HepG2 (cell line): ENCODE measurements at regions not wholly inside any gene's neighbourhood (a gene's known extent, or its start where the extent isn't known, plus 50 kb on each side); places are given as distances from the start of the nearest gene placed in this dataset.
"Not testable (repeated sequence)": the region's sequence is repeated elsewhere in the genome, so short reads cannot be mapped to it uniquely, and the experiment has no call there.

Source experiments
- ATAC-seq: fragments of 200-7000 bp; cut with Tn5 transposase; 3 replicates; pipeline ENCODE4 v1.9.1; 2020; ENCODE audit warnings: mild to moderate bottlenecking, moderate library complexity
- BruUV-seq: library from RNA; stranded (reverse); fragments of 400-500 nt; replicated peaks from 2 replicates; lab custom pipeline; 2021; lab: Mats Ljungman, UMichigan
- CTCF ChIA-PET: fragments of 300-600 bp; formaldehyde crosslinking; extraction: SDS; loops from one replicate; lab custom pipeline; 2021; ENCODE audit warnings: low total read pairs, inconsistent platforms, low intra/inter-chr PET ratio; lab: Yijun Ruan, JAX
- POLR2A ChIA-PET: fragments of 350-600 bp; sonication (Branson Sonifier 250); formaldehyde crosslinking; loops from one replicate; lab custom pipeline; 2020; ENCODE audit warnings: antibody characterized with exemption, inconsistent platforms; lab: Yijun Ruan, JAX
- DNase-seq: peaks from one replicate; pipeline ENCODE4 v3.0.0-alpha.2; 2015; ENCODE audit warnings: low spot score
- FAIRE-seq: peaks from 3 replicates; lab custom pipeline; 2011; peaks lifted over from hg19 to GRCh38; lab: Jason Lieb, UNC
- H2AFZ ChIP-seq: one replicate; pipeline ENCODE4 v1.6.1; 2011; ENCODE audit warnings: low read length, inconsistent platforms
- H3K27ac ChIP-seq: fragments of 300-600 bp; 3 replicates; pipeline ENCODE4 v1.8.0; 2011; ENCODE audit warnings: mixed run types, mild to moderate bottlenecking, mixed read lengths, low read length, inconsistent platforms; ENCODE audit not compliant: insufficient read depth; ENCODE audit errors: extremely low read length
- H3K27me3 ChIP-seq, 2 experiments: fragments of 200-600 bp in 1 of 2; 2 replicates in 1 of 2; 3 replicates in 1 of 2; pipeline versions ENCODE4 v1.6.0 to v1.8.0; 2011; ENCODE audit warnings: low read length in 2 of 2, mild to moderate bottlenecking in 2 of 2, moderate library complexity in 2 of 2, inconsistent platforms in 1 of 2; ENCODE audit not compliant: insufficient read depth in 2 of 2, control insufficient read depth in 1 of 2
- H3K36me3 ChIP-seq, 2 experiments: fragments of 200-600 bp in 1 of 2; replicated peaks in 1 of 2; 2 replicates in 1 of 2; 3 replicates in 1 of 2; pipeline versions ENCODE4 v1.5.1 to v1.8.0; 2011; ENCODE audit warnings: low read length in 2 of 2, inconsistent platforms in 1 of 2; ENCODE audit not compliant: insufficient read depth in 2 of 2, control insufficient read depth in 1 of 2
- H3K4me1 ChIP-seq: 2 replicates; pipeline ENCODE4 v1.5.1; 2012; ENCODE audit warnings: low read length, inconsistent platforms; ENCODE audit not compliant: insufficient read depth
- H3K4me2 ChIP-seq: 2 replicates; pipeline ENCODE4 v1.6.0; 2011; ENCODE audit warnings: low read depth, low read length, inconsistent platforms
- H3K4me3 ChIP-seq, 3 experiments: fragments of 200-600 bp in 1 of 3; sonication (generic), shearing (Covaris generic) in 1 of 3; replicated peaks in 1 of 3; 2 replicates each; pipeline ENCODE4 v1.5.1; 2011 to 2016; ENCODE audit warnings: low read length in 3 of 3, inconsistent platforms in 2 of 3, low read depth in 2 of 3, mild to moderate bottlenecking in 2 of 3, control low read depth in 1 of 3, mixed read lengths in 1 of 3; ENCODE audit not compliant: insufficient read depth in 1 of 3
- H3K79me2 ChIP-seq: one replicate; pipeline ENCODE4 v1.6.1; 2011; ENCODE audit warnings: low read length, inconsistent platforms; ENCODE audit not compliant: insufficient read depth
- H3K9ac ChIP-seq: 2 replicates; pipeline ENCODE4 v1.6.0; 2011; ENCODE audit warnings: mild to moderate bottlenecking, low read depth, low read length, inconsistent platforms; ENCODE audit not compliant: insufficient read depth
- H3K9me3 ChIP-seq: 2 replicates; pipeline ENCODE4 v1.5.1; 2012; ENCODE audit warnings: mild to moderate bottlenecking, low read length
- H4K20me1 ChIP-seq: 2 replicates; pipeline ENCODE4 v1.6.0; 2011; ENCODE audit warnings: inconsistent platforms, mild to moderate bottlenecking, low read length, moderate library complexity; ENCODE audit not compliant: insufficient read depth
- HDAC1 ChIP-seq: sonication (generic); formaldehyde crosslinking; IDR thresholded peaks from 2 replicates; pipeline ENCODE4 v1.5.1; 2020; ENCODE audit warnings: mild to moderate bottlenecking, missing genetic modification reagents
- HOXA7 ChIP-seq: sonication (generic); formaldehyde crosslinking; IDR thresholded peaks from 2 replicates; pipeline ENCODE4 v1.8.1; 2022; ENCODE audit warnings: mild to moderate bottlenecking, missing genetic modification reagents, moderate library complexity
- KMT2B ChIP-seq: IDR thresholded peaks from 2 replicates; pipeline ENCODE4 v1.6.1; 2016; ENCODE audit warnings: missing genetic modification reagents, missing compliant biosample characterization
- MEF2D ChIP-seq: sonication (generic); formaldehyde crosslinking; IDR thresholded peaks from 2 replicates; pipeline ENCODE4 v1.5.1; 2020; ENCODE audit warnings: mild to moderate bottlenecking, missing genetic modification reagents
- RFXANK ChIP-seq: IDR thresholded peaks from 2 replicates; pipeline ENCODE4 v1.6.1; 2016
- ZMYM3 ChIP-seq: sonication (generic); formaldehyde crosslinking; IDR thresholded peaks from 2 replicates; pipeline ENCODE4 v1.5.1; 2020; ENCODE audit warnings: mild to moderate bottlenecking, missing genetic modification reagents
- ZNF460 ChIP-seq: sonication (generic); formaldehyde crosslinking; IDR thresholded peaks from 2 replicates; pipeline ENCODE4 v1.5.1; 2020; ENCODE audit warnings: missing genetic modification reagents, mild to moderate bottlenecking, borderline replicate concordance
- WGBS: methylation state at CpG from one replicate; pipeline ENCODE4 v1.1.6; 2017; ENCODE audit warnings: low lambda C conversion rate; 5-methylcytosine and 5-hydroxymethylcytosine counted together
- in situ Hi-C: cut with HindIII; loops from 2 replicates; pipeline ENCODE4 v1.10.0; 2017; ENCODE audit warnings: low pct_unique_long_range_greater_than_20kb; ENCODE audit not compliant: extremely low pct_ligation_motif_present
- intact Hi-C: fragments of 100-400 bp; cut with micrococcal nuclease; formaldehyde crosslinking; loops from one replicate; pipeline ENCODE4 v1.10.0; 2022; ENCODE audit not compliant: unreplicated experiment
- TF ChIP-seq, protein P1 (sequence below): sonication (generic); formaldehyde crosslinking; IDR thresholded peaks from 2 replicates; pipeline ENCODE4 v1.4.0; 2020; ENCODE audit warnings: missing genetic modification reagents
- TF ChIP-seq, protein P2 (sequence below): IDR thresholded peaks from 2 replicates; pipeline ENCODE4 v1.6.1; 2016; ENCODE audit warnings: mild to moderate bottlenecking
- TF ChIP-seq, protein P3 (sequence below): sonication (generic); formaldehyde crosslinking; IDR thresholded peaks from 2 replicates; pipeline ENCODE4 v1.4.0; 2020; ENCODE audit warnings: missing genetic modification reagents

DNA sequence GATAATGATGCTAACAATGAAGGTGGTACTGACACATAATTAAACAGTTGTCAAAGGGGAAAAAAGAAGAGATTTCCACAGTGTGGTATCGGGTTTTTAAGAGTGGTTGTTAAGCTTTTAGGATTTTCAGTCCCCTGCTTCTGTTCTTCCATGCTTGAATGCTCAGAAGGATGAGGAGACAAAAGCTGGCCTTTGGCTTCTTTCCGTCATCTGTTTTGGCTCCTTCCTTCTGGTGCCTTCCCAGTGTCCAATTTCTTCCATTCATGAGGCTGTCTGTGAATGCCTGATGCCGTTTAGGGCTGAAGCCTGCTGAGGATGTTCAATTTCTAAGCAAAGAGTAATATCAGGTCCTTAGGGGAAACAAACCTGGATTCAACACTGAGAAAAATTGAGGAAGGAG, 179.6 kb upstream of the GLRA1 start:
- H4K20me1 ChIP-seq: no peaks in the 10 kb centered on the region
- ATAC-seq (no peak), FAIRE-seq (no peak), DNase-seq (no peak)
- no peaks in the 10 kb centered on the region for H3K27me3 ChIP-seq
- WGBS: 16% methylated on average over 3 of the region's 3 CpGs
- no peaks in the 10 kb centered on the region for H3K36me3 ChIP-seq
- H2AFZ ChIP-seq: no peak overlapping the region
- no peak for TF ChIP-seq ZMYM3
- no peak for TF ChIP-seq KMT2B (CRISPR knock-in tag)
- TF ChIP-seq, protein P1, sequence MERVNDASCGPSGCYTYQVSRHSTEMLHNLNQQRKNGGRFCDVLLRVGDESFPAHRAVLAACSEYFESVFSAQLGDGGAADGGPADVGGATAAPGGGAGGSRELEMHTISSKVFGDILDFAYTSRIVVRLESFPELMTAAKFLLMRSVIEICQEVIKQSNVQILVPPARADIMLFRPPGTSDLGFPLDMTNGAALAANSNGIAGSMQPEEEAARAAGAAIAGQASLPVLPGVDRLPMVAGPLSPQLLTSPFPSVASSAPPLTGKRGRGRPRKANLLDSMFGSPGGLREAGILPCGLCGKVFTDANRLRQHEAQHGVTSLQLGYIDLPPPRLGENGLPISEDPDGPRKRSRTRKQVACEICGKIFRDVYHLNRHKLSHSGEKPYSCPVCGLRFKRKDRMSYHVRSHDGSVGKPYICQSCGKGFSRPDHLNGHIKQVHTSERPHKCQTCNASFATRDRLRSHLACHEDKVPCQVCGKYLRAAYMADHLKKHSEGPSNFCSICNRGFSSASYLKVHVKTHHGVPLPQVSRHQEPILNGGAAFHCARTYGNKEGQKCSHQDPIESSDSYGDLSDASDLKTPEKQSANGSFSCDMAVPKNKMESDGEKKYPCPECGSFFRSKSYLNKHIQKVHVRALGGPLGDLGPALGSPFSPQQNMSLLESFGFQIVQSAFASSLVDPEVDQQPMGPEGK: no peak
- no peak for TF ChIP-seq HDAC1
- no peak for TF ChIP-seq ZNF460 (CRISPR knock-in tag)
- no peak for TF ChIP-seq HOXA7
- TF ChIP-seq, protein P2, sequence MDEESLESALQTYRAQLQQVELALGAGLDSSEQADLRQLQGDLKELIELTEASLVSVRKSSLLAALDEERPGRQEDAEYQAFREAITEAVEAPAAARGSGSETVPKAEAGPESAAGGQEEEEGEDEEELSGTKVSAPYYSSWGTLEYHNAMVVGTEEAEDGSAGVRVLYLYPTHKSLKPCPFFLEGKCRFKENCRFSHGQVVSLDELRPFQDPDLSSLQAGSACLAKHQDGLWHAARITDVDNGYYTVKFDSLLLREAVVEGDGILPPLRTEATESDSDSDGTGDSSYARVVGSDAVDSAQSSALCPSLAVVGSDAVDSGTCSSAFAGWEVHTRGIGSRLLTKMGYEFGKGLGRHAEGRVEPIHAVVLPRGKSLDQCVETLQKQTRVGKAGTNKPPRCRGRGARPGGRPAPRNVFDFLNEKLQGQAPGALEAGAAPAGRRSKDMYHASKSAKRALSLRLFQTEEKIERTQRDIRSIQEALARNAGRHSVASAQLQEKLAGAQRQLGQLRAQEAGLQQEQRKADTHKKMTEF (CRISPR knock-in tag): no peak
- TF ChIP-seq RFXANK: no peak
- TF ChIP-seq, protein P3, sequence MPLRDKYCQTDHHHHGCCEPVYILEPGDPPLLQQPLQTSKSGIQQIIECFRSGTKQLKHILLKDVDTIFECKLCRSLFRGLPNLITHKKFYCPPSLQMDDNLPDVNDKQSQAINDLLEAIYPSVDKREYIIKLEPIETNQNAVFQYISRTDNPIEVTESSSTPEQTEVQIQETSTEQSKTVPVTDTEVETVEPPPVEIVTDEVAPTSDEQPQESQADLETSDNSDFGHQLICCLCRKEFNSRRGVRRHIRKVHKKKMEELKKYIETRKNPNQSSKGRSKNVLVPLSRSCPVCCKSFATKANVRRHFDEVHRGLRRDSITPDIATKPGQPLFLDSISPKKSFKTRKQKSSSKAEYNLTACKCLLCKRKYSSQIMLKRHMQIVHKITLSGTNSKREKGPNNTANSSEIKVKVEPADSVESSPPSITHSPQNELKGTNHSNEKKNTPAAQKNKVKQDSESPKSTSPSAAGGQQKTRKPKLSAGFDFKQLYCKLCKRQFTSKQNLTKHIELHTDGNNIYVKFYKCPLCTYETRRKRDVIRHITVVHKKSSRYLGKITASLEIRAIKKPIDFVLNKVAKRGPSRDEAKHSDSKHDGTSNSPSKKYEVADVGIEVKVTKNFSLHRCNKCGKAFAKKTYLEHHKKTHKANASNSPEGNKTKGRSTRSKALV (CRISPR knock-in tag): no peak
- TF ChIP-seq MEF2D (CRISPR knock-in tag): no peak
- H3K4me2 ChIP-seq: no peak overlapping the region
- in situ Hi-C loops: no loop called here
- H3K79me2 ChIP-seq: no peaks in the 10 kb centered on the region
- ChIA-PET CTCF (no interaction called here), POLR2A (no interaction called here)
- no peaks in the 10 kb centered on the region for H3K9me3 ChIP-seq
- H3K9ac ChIP-seq: no peak overlapping the region
- no peaks in the 10 kb centered on the region for H3K4me1 ChIP-seq
- no peak overlapping the region for H3K4me3 ChIP-seq
- H3K27ac ChIP-seq: no peak overlapping the region
- BruUV-seq: no TSS peak
- intact Hi-C loops: no loop called here

DNA sequence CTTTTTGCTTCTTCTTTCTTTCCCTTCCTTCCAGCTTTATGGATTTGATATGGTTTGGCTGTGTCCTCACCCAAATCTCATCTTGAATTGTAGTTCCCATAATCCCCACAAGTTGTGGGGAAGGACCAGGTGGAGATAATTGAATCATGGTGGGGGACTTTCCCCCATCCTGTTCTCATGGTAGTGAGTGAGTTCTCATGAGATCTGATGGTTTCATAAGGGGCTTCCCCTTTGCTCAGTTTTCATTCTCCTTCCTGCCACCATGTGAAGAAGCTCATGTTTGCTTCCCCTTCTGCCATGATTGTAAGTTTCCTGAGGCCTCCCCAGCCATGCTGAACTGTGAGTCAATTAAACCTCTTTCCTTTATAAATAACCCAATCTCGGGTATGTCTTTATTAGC, 178.3 kb upstream of the GLRA1 start:
- H3K79me2 ChIP-seq, H3K9me3 ChIP-seq, H2AFZ ChIP-seq, H3K4me3 ChIP-seq, H4K20me1 ChIP-seq, H3K27me3 ChIP-seq, H3K27ac ChIP-seq, DNase-seq, H3K36me3 ChIP-seq, in situ Hi-C loops, H3K4me2 ChIP-seq, intact Hi-C loops, CTCF ChIA-PET, H3K9ac ChIP-seq, BruUV-seq, FAIRE-seq, ATAC-seq, POLR2A ChIA-PET, H3K4me1 ChIP-seq: not testable (repeated sequence)
- 0% methylated on average over 1 of the region's 1 CpG for WGBS
